Breast epithelium (tissue), 3 donors: ENCODE measurements at regions not wholly inside any gene's neighbourhood (a gene's known extent, or its start where the extent isn't known, plus 50 kb on each side); places are given as distances from the start of the nearest gene placed in this dataset.

Experiments
- POLR2AphosphoS5 ChIP-seq, 3 donors: sonication (generic); formaldehyde crosslinking; IDR thresholded peaks; one replicate each; pipeline ENCODE4 v1.6.1; 2017; ENCODE audit warnings: antibody characterized with exemption in 3 of 3
- TF ChIP-seq, protein P1 (sequence below), 3 donors: fragments of 450-650 bp; IDR thresholded peaks; one replicate each; pipeline ENCODE4 v1.5.1; 2016 to 2017; ENCODE audit warnings: antibody characterized with exemption in 3 of 3, mild to moderate bottlenecking in 3 of 3, moderate library complexity in 3 of 3

DNA sequence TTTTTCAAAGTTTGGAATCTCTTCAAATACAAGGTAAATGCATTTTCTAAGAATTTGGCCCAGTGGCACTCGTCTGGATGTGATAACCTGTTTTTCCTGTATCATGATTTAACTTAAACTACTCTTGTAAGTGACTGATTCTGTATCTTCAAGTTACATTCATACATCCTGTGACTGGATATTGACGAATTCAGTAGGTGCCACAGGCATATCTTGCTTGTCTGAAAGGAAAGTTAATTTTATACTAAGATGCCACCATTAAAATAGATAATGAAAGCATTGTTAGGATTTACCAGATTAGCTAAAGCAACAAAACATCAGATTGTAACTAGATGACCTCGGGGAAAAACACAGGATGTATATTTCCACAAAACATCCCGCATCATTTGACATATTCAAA is 175.3 kb upstream of the ZNF608 start:
- TF ChIP-seq, protein P1, sequence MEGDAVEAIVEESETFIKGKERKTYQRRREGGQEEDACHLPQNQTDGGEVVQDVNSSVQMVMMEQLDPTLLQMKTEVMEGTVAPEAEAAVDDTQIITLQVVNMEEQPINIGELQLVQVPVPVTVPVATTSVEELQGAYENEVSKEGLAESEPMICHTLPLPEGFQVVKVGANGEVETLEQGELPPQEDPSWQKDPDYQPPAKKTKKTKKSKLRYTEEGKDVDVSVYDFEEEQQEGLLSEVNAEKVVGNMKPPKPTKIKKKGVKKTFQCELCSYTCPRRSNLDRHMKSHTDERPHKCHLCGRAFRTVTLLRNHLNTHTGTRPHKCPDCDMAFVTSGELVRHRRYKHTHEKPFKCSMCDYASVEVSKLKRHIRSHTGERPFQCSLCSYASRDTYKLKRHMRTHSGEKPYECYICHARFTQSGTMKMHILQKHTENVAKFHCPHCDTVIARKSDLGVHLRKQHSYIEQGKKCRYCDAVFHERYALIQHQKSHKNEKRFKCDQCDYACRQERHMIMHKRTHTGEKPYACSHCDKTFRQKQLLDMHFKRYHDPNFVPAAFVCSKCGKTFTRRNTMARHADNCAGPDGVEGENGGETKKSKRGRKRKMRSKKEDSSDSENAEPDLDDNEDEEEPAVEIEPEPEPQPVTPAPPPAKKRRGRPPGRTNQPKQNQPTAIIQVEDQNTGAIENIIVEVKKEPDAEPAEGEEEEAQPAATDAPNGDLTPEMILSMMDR (IDR thresholded peaks at IDR 0.05), result no peak
- no peak for TF ChIP-seq POLR2AphosphoS5 (IDR thresholded peaks at IDR 0.05)
